ENCODE measurements at regions not wholly inside any gene's neighbourhood (a gene's known extent, or its start where the extent isn't known, plus 50 kb on each side); places are given as distances from the start of the nearest gene placed in this dataset.

GRCh38 chr4:106773076-106773905, 262.8 kb downstream of the DKK2 start:
- peak in 1 of 10 donors; percentile 26 for DNase-seq
- intact Hi-C loops (cut with DNase I) = no loop called here

GRCh38 chr4:106767991-106768390, 268.1 kb downstream of the DKK2 start:
- DNase-seq = no peak
- intact Hi-C loops (cut with DNase I) = no loop called here

GRCh38 chr4:106766519-106766918, 269.6 kb downstream of the DKK2 start:
- no peak for DNase-seq
- intact Hi-C loops (cut with DNase I) = no loop called here

- no peak for DNase-seq
- intact Hi-C loops (cut with DNase I) = no loop called here
Observed at GRCh38 chr4:106764774-106765173, 271.3 kb downstream of the DKK2 start.

- intact Hi-C loops (cut with DNase I) = no loop called here
- DNase-seq = no peak
Observed at GRCh38 chr4:106762666-106763443, 273.3 kb downstream of the DKK2 start.

GRCh38 chr4:106753426-106753825, 282.7 kb downstream of the DKK2 start:
- intact Hi-C loops (cut with DNase I) = no loop called here
- no peak for DNase-seq

- no peak for DNase-seq
- intact Hi-C loops (cut with DNase I) = no loop called here
Observed at GRCh38 chr4:106746451-106746850, 289.7 kb downstream of the DKK2 start.

- intact Hi-C loops (cut with DNase I) = no loop called here
- DNase-seq = no peak
Observed at GRCh38 chr4:106738121-106738520, 298.0 kb downstream of the DKK2 start.

GRCh38 chr4:106718548-106718947, 317.6 kb downstream of the DKK2 start:
- intact Hi-C loops (cut with DNase I) = no loop called here
- peak in 1 of 10 donors; percentile 55 for DNase-seq

- intact Hi-C loops (cut with DNase I) = no loop called here
- DNase-seq = no peak
Observed at GRCh38 chr4:106717091-106717490, 319.0 kb downstream of the DKK2 start.

GRCh38 chr4:106715825-106716224, 320.3 kb downstream of the DKK2 start:
- DNase-seq = no peak
- intact Hi-C loops (cut with DNase I) = no loop called here

- no peak for DNase-seq
- intact Hi-C loops (cut with DNase I) = no loop called here
Observed at GRCh38 chr4:106708464-106708816, 327.7 kb downstream of the DKK2 start.

GRCh38 chr4:106707776-106708463, 328.2 kb downstream of the DKK2 start:
- no peak for DNase-seq
- intact Hi-C loops (cut with DNase I) = no loop called here

- no peak for DNase-seq
- intact Hi-C loops (cut with DNase I) = no loop called here
Observed at GRCh38 chr4:106704253-106704870, 331.8 kb downstream of the DKK2 start.

GRCh38 chr4:106700321-106700720, 331.7 kb upstream of the GIMD1 start:
- intact Hi-C loops (cut with DNase I) = no loop called here
- DNase-seq = no peak

- DNase-seq = no peak
- intact Hi-C loops (cut with DNase I) = no loop called here
Observed at GRCh38 chr4:106698621-106699195, 330.1 kb upstream of the GIMD1 start.

GRCh38 chr4:106695501-106696262, 327.1 kb upstream of the GIMD1 start:
- intact Hi-C loops (cut with DNase I) = no loop called here
- no peak for DNase-seq

- DNase-seq = no peak
- intact Hi-C loops (cut with DNase I) = no loop called here
Observed at GRCh38 chr4:106694232-106694631, 325.7 kb upstream of the GIMD1 start.

- intact Hi-C loops (cut with DNase I) = no loop called here
Observed at GRCh38 chr4:106691749-106692148, 323.2 kb upstream of the GIMD1 start.

GRCh38 chr4:106690487-106690886, 321.9 kb upstream of the GIMD1 start:
- DNase-seq = no peak
- intact Hi-C loops (cut with DNase I) = no loop called here

More at GRCh38 chr4:106691749-106692148, 323.2 kb upstream of the GIMD1 start:
- no peak for DNase-seq

Data from posterior cingulate gyrus (tissue), 11 donors.